ENCODE measurements at regions not wholly inside any gene's neighbourhood (a gene's known extent, or its start where the extent isn't known, plus 50 kb on each side); places are given as distances from the start of the nearest gene placed in this dataset.

DNA sequence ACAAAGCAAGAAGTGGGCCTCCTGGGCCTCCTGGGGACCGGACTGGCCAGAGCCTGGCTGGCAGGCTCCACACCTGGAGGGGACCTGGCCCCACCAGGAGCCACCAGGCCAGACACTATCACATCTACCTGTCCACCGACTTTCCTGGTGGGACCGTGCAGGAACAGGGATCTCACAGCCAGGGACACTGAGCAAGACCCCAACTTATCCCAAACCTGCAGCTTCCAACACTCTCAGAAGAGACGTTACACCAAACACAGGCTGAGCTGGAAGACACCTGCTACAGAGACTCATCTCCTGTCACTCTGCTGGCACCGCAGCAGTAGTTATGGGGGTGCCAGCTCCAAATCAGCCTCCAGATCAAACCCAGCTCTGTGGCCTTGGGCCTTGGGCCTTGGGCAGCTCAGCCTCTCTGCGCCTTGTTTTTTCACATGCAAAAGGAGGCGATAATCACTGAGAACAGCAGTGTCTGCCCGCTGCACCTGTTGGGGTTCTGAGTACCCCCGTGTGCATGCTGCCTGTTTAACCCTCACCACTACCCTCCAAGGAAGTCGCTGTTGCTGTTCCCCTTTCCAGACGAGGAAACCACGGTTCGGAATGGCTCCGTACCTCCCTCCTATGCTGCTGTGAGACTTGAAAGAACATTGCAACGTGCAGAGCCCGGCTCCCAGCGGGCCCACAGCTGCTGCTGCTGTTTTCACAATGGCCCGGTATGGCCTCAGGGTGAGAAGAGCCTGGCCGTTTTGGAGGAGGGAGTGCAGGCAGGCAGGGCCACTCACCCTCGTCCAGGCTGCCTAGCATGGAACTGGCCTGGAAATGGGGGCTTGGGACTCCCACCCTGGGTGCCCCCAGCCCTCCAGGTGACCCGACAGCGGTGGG, 69.6 kb downstream of the ADRA2C start:
- 52% methylated on average over 21 of the region's 22 CpGs for WGBS

DNA sequence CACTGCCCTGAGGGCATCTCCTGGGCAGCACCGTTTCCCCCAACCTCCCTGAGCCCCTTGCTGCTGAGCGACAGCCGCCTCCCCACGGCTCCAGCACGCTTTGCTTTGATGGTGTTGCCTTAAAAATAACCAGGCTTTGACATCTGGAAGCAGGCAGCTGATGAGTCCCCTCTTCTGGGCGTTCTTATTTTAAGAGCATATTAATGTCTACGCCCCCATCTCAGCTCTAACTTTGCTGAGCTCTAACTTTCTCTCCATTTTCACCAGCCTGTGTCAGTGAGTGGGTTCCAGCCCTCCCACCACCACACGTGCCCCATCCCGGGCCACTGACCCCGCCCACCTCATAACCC, 70.2 kb downstream of the ADRA2C start:
- Histone ChIP-seq H3K27me3 (replicated peaks; ENCODE audit: insufficient read depth) (peaks cover 3% of the 10 kb centered on the region), H3K9me3 (no peaks in the 10 kb centered on the region), H3K4me1 (replicated peaks) (no peaks in the 10 kb centered on the region), H3K27ac (no peak overlapping the region), H3K4me3 (no peak overlapping the region), H3K36me3 (no peaks in the 10 kb centered on the region)
- TF ChIP-seq POLR2AphosphoS5 (IDR thresholded peaks at IDR 0.05) (no peak), CTCF (IDR thresholded peaks at IDR 0.05) (no peak), POLR2A (IDR thresholded peaks at IDR 0.05) (no peak)
- no peak for DNase-seq (ENCODE audit: low spot score)
- intact Hi-C loops (cut with DNase I), result no loop called here
- 33% methylated on average over 10 of the region's 10 CpGs for WGBS

More for the DNA sequence above, 69.6 kb downstream of the ADRA2C start:
- H3K27me3 ChIP-seq (replicated peaks; ENCODE audit: insufficient read depth), result peaks cover 3% of the 10 kb centered on the region
- intact Hi-C loops (cut with DNase I), result no loop called here
- H3K36me3 ChIP-seq, result no peaks in the 10 kb centered on the region
- H3K27ac ChIP-seq, result no peak overlapping the region
- no peak for TF ChIP-seq POLR2A (IDR thresholded peaks at IDR 0.05)
- H3K9me3 ChIP-seq, result no peaks in the 10 kb centered on the region
- H3K4me1 ChIP-seq (replicated peaks), result no peaks in the 10 kb centered on the region
- DNase-seq (ENCODE audit: low spot score), result no peak
- no peak overlapping the region for H3K4me3 ChIP-seq

DNA sequence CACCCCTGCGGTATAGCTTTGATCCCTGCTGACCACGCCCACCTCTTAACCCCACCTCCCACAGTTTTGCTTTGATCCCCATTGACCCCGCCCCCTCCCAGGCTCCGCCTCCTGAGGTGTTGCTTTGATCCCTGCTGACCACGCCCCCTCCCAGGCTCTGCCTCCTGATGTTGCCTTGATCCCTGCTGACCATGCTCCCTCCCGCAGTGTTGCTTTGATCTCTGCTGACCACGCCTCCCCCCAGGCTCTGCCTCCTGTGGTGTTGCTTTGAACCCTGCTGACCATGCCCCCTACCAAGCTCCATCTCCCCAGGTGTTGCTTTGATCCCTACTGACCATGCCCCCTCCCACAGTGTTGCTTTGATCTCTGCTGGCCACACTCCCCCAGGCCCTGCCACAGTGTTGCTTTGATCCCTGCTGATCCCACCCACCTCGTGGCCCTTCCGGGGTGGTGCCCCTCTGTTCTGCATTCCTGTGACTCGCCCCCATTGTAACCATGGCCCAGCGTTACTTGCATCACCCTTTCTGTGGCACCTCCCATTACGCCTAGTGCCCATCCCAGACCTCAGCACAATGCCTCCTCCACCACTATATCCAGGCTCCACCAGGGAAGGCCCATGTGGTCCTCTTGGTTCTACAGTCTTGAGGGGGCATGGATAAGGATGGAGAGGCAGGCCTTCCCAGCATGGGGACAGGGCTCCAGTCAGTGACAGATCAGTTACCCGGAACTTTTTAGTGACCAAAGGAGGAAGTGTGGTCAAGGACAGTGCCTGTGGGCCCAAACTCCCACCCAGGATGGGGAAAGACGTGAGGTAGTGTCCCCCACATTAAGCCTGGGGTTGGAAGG, 70.8 kb downstream of the ADRA2C start:
- no peak for TF ChIP-seq POLR2AphosphoS5 (IDR thresholded peaks at IDR 0.05)
- no peak for TF ChIP-seq CTCF (IDR thresholded peaks at IDR 0.05)
- no peak for TF ChIP-seq POLR2A (IDR thresholded peaks at IDR 0.05)
- H3K27ac ChIP-seq, result no peak overlapping the region
- no peak for DNase-seq (ENCODE audit: low spot score)
- no peak overlapping the region for H3K4me3 ChIP-seq
- no peaks in the 10 kb centered on the region for H3K36me3 ChIP-seq
- no peaks in the 10 kb centered on the region for H3K4me1 ChIP-seq (replicated peaks)
- H3K27me3 ChIP-seq (replicated peaks; ENCODE audit: insufficient read depth), result peaks cover 3% of the 10 kb centered on the region
- 58% methylated on average over 14 of the region's 14 CpGs for WGBS
- H3K9me3 ChIP-seq, result no peaks in the 10 kb centered on the region
- intact Hi-C loops (cut with DNase I), result no loop called here

- Histone ChIP-seq H3K9me3 (no peaks in the 10 kb centered on the region), H3K36me3 (no peaks in the 10 kb centered on the region), H3K27ac (no peak overlapping the region), H3K4me1 (replicated peaks) (no peaks in the 10 kb centered on the region), H3K27me3 (replicated peaks; ENCODE audit: insufficient read depth) (peaks cover 3% of the 10 kb centered on the region), H3K4me3 (no peak overlapping the region)
- intact Hi-C loops (cut with DNase I), result no loop called here
- TF ChIP-seq POLR2A (IDR thresholded peaks at IDR 0.05), result no peak
- no peak for TF ChIP-seq POLR2AphosphoS5 (IDR thresholded peaks at IDR 0.05)
- TF ChIP-seq CTCF (IDR thresholded peaks at IDR 0.05), result no peak
- 83% methylated on average over 5 of the region's 6 CpGs for WGBS
- no peak for DNase-seq (ENCODE audit: low spot score)
Measured at GRCh38 chr4:3838437-3839380, 72.5 kb downstream of the ADRA2C start.

All from prostate gland (tissue), 2 donors.